ENCODE measurements at regions not wholly inside any gene's neighbourhood (a gene's known extent, or its start where the extent isn't known, plus 50 kb on each side); places are given as distances from the start of the nearest gene placed in this dataset.

DNA sequence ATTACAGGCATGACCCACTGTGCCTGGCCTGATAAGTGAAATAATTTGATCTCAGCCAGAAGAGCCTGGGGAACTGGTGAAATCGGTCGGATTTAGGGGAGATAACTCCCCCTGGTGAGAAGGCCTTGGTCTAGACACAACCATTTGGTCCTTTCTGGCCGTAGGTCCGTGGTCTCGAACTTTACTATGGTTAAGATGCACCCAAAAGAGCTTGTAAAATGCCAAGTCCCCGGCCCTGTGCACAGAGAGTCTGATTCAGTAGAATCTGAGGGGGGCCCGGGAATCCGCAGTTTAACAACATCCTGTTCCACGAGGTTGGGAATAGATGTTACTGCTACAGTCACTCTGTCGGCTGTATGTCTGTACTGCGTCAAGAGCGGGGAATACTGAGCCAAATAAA, 140.7 kb downstream of the C9orf50 start:
- TF ChIP-seq POLR2A (IDR thresholded peaks at IDR 0.05; ENCODE audit: control extremely low read depth in 1 of 2, low read depth in 2 of 2, low read length in 2 of 2) (no peak), POLR2AphosphoS5 (IDR thresholded peaks at IDR 0.05; ENCODE audit: low read depth, low read length) (no peak), EP300 (IDR thresholded peaks at IDR 0.05; ENCODE audit: borderline replicate concordance in 1 of 2, low read depth in 2 of 2, low read length in 2 of 2) (no peak), TCF12 (IDR thresholded peaks at IDR 0.05; ENCODE audit: low read depth, low read length) (no peak), CEBPB (IDR thresholded peaks at IDR 0.05; ENCODE audit: low read depth, low read length) (no peak), RNF2 (IDR thresholded peaks at IDR 0.05; ENCODE audit: borderline replicate concordance, low read depth, low read length, missing control alignments, poor library complexity, severe bottlenecking) (no peak), NRF1 (IDR thresholded peaks at IDR 0.05; ENCODE audit: low read depth, low read length) (no peak), ZNF274 (IDR thresholded peaks at IDR 0.05; ENCODE audit: borderline replicate concordance, extremely low read depth, low read length) (no peak), TBP (IDR thresholded peaks at IDR 0.05; ENCODE audit: low read depth, low read length) (no peak), SUZ12 (IDR thresholded peaks at IDR 0.05; ENCODE audit: low read length) (no peak)
- TF ChIP-seq, protein P1, sequence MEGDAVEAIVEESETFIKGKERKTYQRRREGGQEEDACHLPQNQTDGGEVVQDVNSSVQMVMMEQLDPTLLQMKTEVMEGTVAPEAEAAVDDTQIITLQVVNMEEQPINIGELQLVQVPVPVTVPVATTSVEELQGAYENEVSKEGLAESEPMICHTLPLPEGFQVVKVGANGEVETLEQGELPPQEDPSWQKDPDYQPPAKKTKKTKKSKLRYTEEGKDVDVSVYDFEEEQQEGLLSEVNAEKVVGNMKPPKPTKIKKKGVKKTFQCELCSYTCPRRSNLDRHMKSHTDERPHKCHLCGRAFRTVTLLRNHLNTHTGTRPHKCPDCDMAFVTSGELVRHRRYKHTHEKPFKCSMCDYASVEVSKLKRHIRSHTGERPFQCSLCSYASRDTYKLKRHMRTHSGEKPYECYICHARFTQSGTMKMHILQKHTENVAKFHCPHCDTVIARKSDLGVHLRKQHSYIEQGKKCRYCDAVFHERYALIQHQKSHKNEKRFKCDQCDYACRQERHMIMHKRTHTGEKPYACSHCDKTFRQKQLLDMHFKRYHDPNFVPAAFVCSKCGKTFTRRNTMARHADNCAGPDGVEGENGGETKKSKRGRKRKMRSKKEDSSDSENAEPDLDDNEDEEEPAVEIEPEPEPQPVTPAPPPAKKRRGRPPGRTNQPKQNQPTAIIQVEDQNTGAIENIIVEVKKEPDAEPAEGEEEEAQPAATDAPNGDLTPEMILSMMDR (IDR thresholded peaks at IDR 0.05; ENCODE audit: control extremely low read depth in 1 of 3, insufficient read depth in 1 of 3, low read depth in 1 of 3, low read length in 3 of 3) = peak in 2 of 3 experiments; percentile 21; a peak in 2 of 4 replicates
